H1 (cell line): ENCODE measurements at regions not wholly inside any gene's neighbourhood (a gene's known extent, or its start where the extent isn't known, plus 50 kb on each side); places are given as distances from the start of the nearest gene placed in this dataset.

Source experiments
- CTCF ChIA-PET: fragments of 300-600 bp; sonication (Branson Sonifier 250); formaldehyde crosslinking; loops from one replicate; lab custom pipeline; 2021; ENCODE audit not compliant: partially characterized antibody; lab: Charles Lee
- POLR2A ChIA-PET: fragments of 300-600 bp; sonication (Branson Sonifier 250); formaldehyde crosslinking; loops from one replicate; lab custom pipeline; 2021; ENCODE audit warnings: inconsistent platforms; ENCODE audit not compliant: partially characterized antibody; lab: Charles Lee
- DNase-seq, 2 experiments: peaks; one replicate each; pipeline versions ENCODE4 v3.0.0 to v3.0.0-alpha.2; 2010 to 2022; ENCODE audit warnings: low spot score in 2 of 2, low read depth in 1 of 2, mixed read lengths in 1 of 2
- FAIRE-seq: peaks from 2 replicates; lab custom pipeline; 2011; peaks lifted over from hg19 to GRCh38; lab: Jason Lieb, UNC
- H2AFZ ChIP-seq: 2 replicates; pipeline ENCODE4 v1.8.1; 2012; ENCODE audit warnings: low read length, inconsistent platforms
- H2AK5ac ChIP-seq: 2 replicates; pipeline ENCODE4 v1.6.1; 2013; ENCODE audit warnings: low read depth, low read length
- H2BK120ac ChIP-seq: replicated peaks from 2 replicates; pipeline ENCODE3; 2013; ENCODE audit warnings: low read depth, low read length, inconsistent platforms
- H2BK12ac ChIP-seq: 2 replicates; pipeline ENCODE4 v1.6.1; 2013; ENCODE audit warnings: low read depth, low read length
- H2BK15ac ChIP-seq: 2 replicates; pipeline ENCODE4 v1.6.1; 2013; ENCODE audit warnings: low read length
- H2BK20ac ChIP-seq: 2 replicates; pipeline ENCODE4 v1.6.1; 2013; ENCODE audit warnings: low read length
- H2BK5ac ChIP-seq: 2 replicates; pipeline ENCODE4 v1.6.1; 2013; ENCODE audit warnings: low read depth, low read length
- H3K14ac ChIP-seq: 2 replicates; pipeline ENCODE4 v1.6.1; 2013; ENCODE audit warnings: inconsistent platforms; ENCODE audit not compliant: insufficient read length
- H3K18ac ChIP-seq: 2 replicates; pipeline ENCODE4 v1.6.1; 2013; ENCODE audit warnings: low read length; ENCODE audit errors: extremely low read depth
- H3K23ac ChIP-seq: 2 replicates; pipeline ENCODE4 v1.6.1; 2013; ENCODE audit warnings: inconsistent platforms; ENCODE audit not compliant: insufficient read length
- H3K23me2 ChIP-seq: 2 replicates; pipeline ENCODE4 v1.6.1; 2013; ENCODE audit warnings: low read depth, low read length
- H3K27ac ChIP-seq: 2 replicates; pipeline ENCODE4 v1.6.1; 2011; ENCODE audit warnings: low read depth, low read length, inconsistent platforms
- H3K27me3 ChIP-seq, 4 experiments: replicated peaks in 1 of 4; 1 replicate in 1 of 4; 2 replicates in 3 of 4; pipeline versions ENCODE4 v1.6.1 to v1.8.1; 2011 to 2013; ENCODE audit warnings: low read length in 3 of 4, mild to moderate bottlenecking in 3 of 4, inconsistent platforms in 2 of 4, mixed read lengths in 2 of 4, moderate library complexity in 1 of 4; ENCODE audit not compliant: control insufficient read depth in 3 of 4, insufficient read depth in 3 of 4; ENCODE audit errors: extremely low read depth in 1 of 4
- H3K36me3 ChIP-seq, 4 experiments: 2 replicates each; pipeline versions ENCODE4 v1.6.1 to v1.8.1; 2011 to 2013; ENCODE audit warnings: mild to moderate bottlenecking in 4 of 4, low read length in 3 of 4, moderate library complexity in 2 of 4, control low read depth in 1 of 4, inconsistent platforms in 1 of 4; ENCODE audit not compliant: insufficient read depth in 4 of 4, control insufficient read depth in 2 of 4
- H3K4ac ChIP-seq: replicated peaks from 2 replicates; pipeline ENCODE3; 2013; ENCODE audit warnings: low read length, low read depth, mixed read lengths, inconsistent platforms; ENCODE audit not compliant: insufficient read length
- H3K4me1 ChIP-seq, 4 experiments: replicated peaks in 1 of 4; 1 replicate in 1 of 4; 2 replicates in 3 of 4; pipeline versions ENCODE4 v1.6.1 to v1.8.1; 2011 to 2013; ENCODE audit warnings: low read length in 3 of 4, inconsistent platforms in 2 of 4, mixed read lengths in 1 of 4; ENCODE audit not compliant: insufficient read depth in 4 of 4, control insufficient read depth in 3 of 4
- H3K4me2 ChIP-seq, 2 experiments: 2 replicates each; pipeline versions ENCODE4 v1.6.1 to v1.8.1; 2011 to 2013; ENCODE audit warnings: low read depth in 2 of 2, low read length in 2 of 2, control low read depth in 1 of 2, inconsistent platforms in 1 of 2, mild to moderate bottlenecking in 1 of 2; ENCODE audit not compliant: insufficient read depth in 1 of 2
- H3K4me3 ChIP-seq, 4 experiments: fragments of 200-600, 300-600 bp in 1 of 4; sonication (generic), shearing (Covaris generic), sonication (Bioruptor Twin) in 1 of 4; 2 replicates each; pipeline versions ENCODE4 v1.5.1 to v1.8.1; 2011 to 2016; ENCODE audit warnings: low read length in 4 of 4, low read depth in 3 of 4, control low read depth in 2 of 4, inconsistent platforms in 2 of 4, mild to moderate bottlenecking in 2 of 4, mixed read lengths in 1 of 4, moderate library complexity in 1 of 4; ENCODE audit not compliant: insufficient read depth in 2 of 4; ENCODE audit errors: extremely low read depth in 1 of 4
- H3K56ac ChIP-seq: replicated peaks from 2 replicates; pipeline ENCODE3; 2013; ENCODE audit warnings: low read depth, mild to moderate bottlenecking, mixed read lengths, low read length, inconsistent platforms; ENCODE audit not compliant: insufficient read length
- H3K79me1 ChIP-seq: 2 replicates; pipeline ENCODE4 v1.6.1; 2013; ENCODE audit warnings: low read depth, low read length, control low read depth
- H3K79me2 ChIP-seq, 2 experiments: 2 replicates each; pipeline versions ENCODE4 v1.6.1 to v1.8.1; 2012 to 2013; ENCODE audit warnings: low read length in 2 of 2, mild to moderate bottlenecking in 2 of 2, inconsistent platforms in 1 of 2; ENCODE audit not compliant: insufficient read depth in 2 of 2, control insufficient read depth in 1 of 2
- H3K9ac ChIP-seq, 4 experiments: replicated peaks in 1 of 4; 1 replicate in 1 of 4; 2 replicates in 3 of 4; pipeline versions ENCODE4 v1.6.1 to v1.8.1; 2011 to 2013; ENCODE audit warnings: low read depth in 3 of 4, low read length in 3 of 4, control low read depth in 2 of 4, mild to moderate bottlenecking in 2 of 4, moderate library complexity in 2 of 4, inconsistent platforms in 1 of 4; ENCODE audit errors: extremely low read depth in 1 of 4
- H3K9me3 ChIP-seq, 2 experiments: 2 replicates each; pipeline versions ENCODE4 v1.6.1 to v1.8.1; 2012 to 2013; ENCODE audit warnings: mild to moderate bottlenecking in 2 of 2, moderate library complexity in 2 of 2, control low read depth in 1 of 2, inconsistent platforms in 1 of 2, low read depth in 1 of 2, low read length in 1 of 2, mixed read lengths in 1 of 2; ENCODE audit not compliant: insufficient read depth in 2 of 2
- H4K20me1 ChIP-seq, 2 experiments: replicated peaks in 1 of 2; 2 replicates each; pipeline versions ENCODE3 to v1.8.1; 2011 to 2013; ENCODE audit warnings: inconsistent platforms in 2 of 2, low read length in 2 of 2, mild to moderate bottlenecking in 1 of 2; ENCODE audit not compliant: insufficient read depth in 2 of 2, control insufficient read depth in 1 of 2
- H4K5ac ChIP-seq: 2 replicates; pipeline ENCODE4 v1.6.1; 2013; ENCODE audit warnings: low read length, low read depth, mixed read lengths, inconsistent platforms; ENCODE audit not compliant: insufficient read length
- H4K8ac ChIP-seq: 2 replicates; pipeline ENCODE4 v1.8.0; 2013; ENCODE audit warnings: mild to moderate bottlenecking, moderate library complexity, low read length, inconsistent platforms; ENCODE audit not compliant: insufficient read depth; ENCODE audit errors: extremely low read depth
- H4K91ac ChIP-seq: replicated peaks from 2 replicates; pipeline ENCODE3; 2013; ENCODE audit warnings: low read length, mixed read lengths, inconsistent platforms; ENCODE audit not compliant: insufficient read length
- FOSL1 ChIP-seq: IDR thresholded peaks from 2 replicates; pipeline ENCODE4 v1.6.1; 2011; ENCODE audit warnings: mild to moderate bottlenecking, low read depth, low read length, moderate library complexity; ENCODE audit not compliant: insufficient read depth
- GTF2F1 ChIP-seq: IDR thresholded peaks from 2 replicates; pipeline ENCODE4 v1.6.1; 2012; ENCODE audit warnings: low read depth, low read length, improper control_type of control experiment, borderline replicate concordance
- MAFK ChIP-seq: IDR thresholded peaks from 2 replicates; pipeline ENCODE4 v1.6.1; 2012; ENCODE audit warnings: low read depth, mild to moderate bottlenecking, improper control_type of control experiment, low read length
- NANOG ChIP-seq: IDR thresholded peaks from 2 replicates; pipeline ENCODE4 v1.6.1; 2011; ENCODE audit warnings: low read length, low read depth, mild to moderate bottlenecking, inconsistent platforms; ENCODE audit not compliant: insufficient read depth, poor library complexity, severe bottlenecking
- SIN3A ChIP-seq, 2 experiments: IDR thresholded peaks in 1 of 2; conservative IDR thresholded peaks in 1 of 2; 2 replicates each; pipeline ENCODE4 v1.6.1; 2011 to 2012; ENCODE audit warnings: low read length in 2 of 2, improper control_type of control experiment in 1 of 2, low read depth in 1 of 2, mild to moderate bottlenecking in 1 of 2
- SIX5 ChIP-seq: IDR thresholded peaks from 2 replicates; pipeline ENCODE4 v1.6.1; 2011; ENCODE audit warnings: mild to moderate bottlenecking, low read depth, low read length
- SP4 ChIP-seq: IDR thresholded peaks from 2 replicates; pipeline ENCODE4 v1.6.1; 2012; ENCODE audit warnings: low read length, inconsistent platforms
- WGBS, 2 experiments: shearing (Covaris generic) in 1 of 2; methylation state at CpG; one replicate each; pipeline versions ENCODE4 v1.1.6 to v1.1.7; 2013 to 2015; ENCODE audit warnings: low lambda C conversion rate in 2 of 2, mixed read lengths in 2 of 2, inconsistent platforms in 1 of 2, low coverage in 1 of 2, missing lambda C conversion rate in 1 of 2; ENCODE audit not compliant: insufficient replicate concordance in 2 of 2, insufficient coverage in 1 of 2, insufficient read length in 1 of 2; ENCODE audit errors: extremely low coverage in 1 of 2, missing lambda C conversion rate in 1 of 2; 5-methylcytosine and 5-hydroxymethylcytosine counted together

GRCh38 chr1:38744452-38745350 is 114.9 kb downstream of the RRAGC start:
- Histone ChIP-seq H4K20me1 (no peaks in the 10 kb centered on the region), H2BK12ac (no peak overlapping the region), H3K4ac (no peak overlapping the region), H3K9me3 (no peaks in the 10 kb centered on the region), H3K27ac (no peak overlapping the region), H3K4me3 (no peak overlapping the region), H2BK120ac (no peak overlapping the region)
- FAIRE-seq (no peak), DNase-seq (no peak)
- TF ChIP-seq GTF2F1: no peak
- TF ChIP-seq SP4: no peak
- no peak for TF ChIP-seq FOSL1
- TF ChIP-seq MAFK: no peak
- no peak for TF ChIP-seq SIX5
- no peak for TF ChIP-seq NANOG
- no peak for TF ChIP-seq SIN3A (conservative IDR thresholded peaks at IDR 0.05 in 1 of 2, IDR thresholded peaks at IDR 0.05 in 1 of 2; ENCODE audit: low read depth in 1 of 2, low read length in 2 of 2)
- TF ChIP-seq, all 59 proteins: peak for 0
- WGBS, 2 experiments: 95% methylated on average over 10 of the region's 10 CpGs; no CpG with 5 or more reads in 1 of the 2 experiments
- H3K23ac ChIP-seq: no peak overlapping the region
- no peak overlapping the region for H4K5ac ChIP-seq
- no peaks in the 10 kb centered on the region for H3K79me1 ChIP-seq
- no peak overlapping the region for H2BK15ac ChIP-seq
- H2BK20ac ChIP-seq: no peak overlapping the region
- no peak overlapping the region for H4K91ac ChIP-seq
- no peak overlapping the region for H3K56ac ChIP-seq
- CTCF ChIA-PET: no interaction called here
- H2AK5ac ChIP-seq: no peak overlapping the region
- H3K14ac ChIP-seq: no peak overlapping the region
- no peaks in the 10 kb centered on the region for H3K27me3 ChIP-seq
- no peak overlapping the region for H3K18ac ChIP-seq
- no peaks in the 10 kb centered on the region for H3K79me2 ChIP-seq
- no peak overlapping the region for H2AFZ ChIP-seq
- peaks cover 0 to 7% (median 3%) of the 10 kb centered on the region in 4 experiments; a peak in 4 of 7 replicates for H3K4me1 ChIP-seq
- POLR2A ChIA-PET: no interaction called here
- no peaks in the 10 kb centered on the region; the same call in 1 of the 2 replicates for H3K23me2 ChIP-seq
- H4K8ac ChIP-seq: no peak overlapping the region
- no peak overlapping the region for H2BK5ac ChIP-seq
- no peak overlapping the region for H3K4me2 ChIP-seq
- H3K36me3 ChIP-seq: no peaks in the 10 kb centered on the region
- no peak overlapping the region for H3K9ac ChIP-seq
